HG03469 (cell line): ENCODE measurements at regions not wholly inside any gene's neighbourhood (a gene's known extent, or its start where the extent isn't known, plus 50 kb on each side); places are given as distances from the start of the nearest gene placed in this dataset.

Source experiments
- ATAC-seq: cut with Tn5 transposase; IDR thresholded peaks from one replicate; pipeline ENCODE4 v1.9.1; 2021; ENCODE audit warnings: mild to moderate bottlenecking, moderate library complexity, moderate number of reproducible peaks; ENCODE audit not compliant: unreplicated experiment

DNA sequence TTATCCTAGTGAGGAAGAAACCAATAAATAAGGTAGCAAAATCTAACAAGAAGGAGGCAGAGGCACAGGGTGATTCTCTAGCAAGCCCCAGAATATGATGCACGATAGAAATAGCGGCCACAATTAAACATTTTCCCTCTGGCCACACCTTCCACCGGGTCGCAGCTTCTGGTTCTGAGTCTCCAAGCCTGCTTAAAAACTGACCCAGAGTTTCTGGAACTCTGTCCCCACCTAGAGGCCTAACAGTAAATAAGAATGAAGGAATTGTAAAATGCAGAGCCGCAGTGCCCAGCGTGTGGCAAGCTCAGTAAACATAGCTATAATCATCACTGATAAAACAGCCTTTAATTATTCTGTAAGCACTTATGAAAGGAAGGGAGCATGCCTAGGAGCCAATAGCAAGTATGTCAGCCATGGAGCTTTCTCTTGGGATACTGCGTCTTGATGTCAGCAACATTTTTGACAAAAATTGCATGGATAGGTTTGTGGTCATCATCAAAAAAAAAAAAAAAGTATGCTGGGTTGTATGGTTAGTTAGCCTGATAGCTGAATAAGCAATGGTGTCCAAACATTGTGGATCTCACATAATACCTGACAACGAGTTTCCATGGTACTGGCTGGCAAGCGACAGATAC lies 465.5 kb downstream of the DNAH5 start:
- ATAC-seq: no peak

DNA sequence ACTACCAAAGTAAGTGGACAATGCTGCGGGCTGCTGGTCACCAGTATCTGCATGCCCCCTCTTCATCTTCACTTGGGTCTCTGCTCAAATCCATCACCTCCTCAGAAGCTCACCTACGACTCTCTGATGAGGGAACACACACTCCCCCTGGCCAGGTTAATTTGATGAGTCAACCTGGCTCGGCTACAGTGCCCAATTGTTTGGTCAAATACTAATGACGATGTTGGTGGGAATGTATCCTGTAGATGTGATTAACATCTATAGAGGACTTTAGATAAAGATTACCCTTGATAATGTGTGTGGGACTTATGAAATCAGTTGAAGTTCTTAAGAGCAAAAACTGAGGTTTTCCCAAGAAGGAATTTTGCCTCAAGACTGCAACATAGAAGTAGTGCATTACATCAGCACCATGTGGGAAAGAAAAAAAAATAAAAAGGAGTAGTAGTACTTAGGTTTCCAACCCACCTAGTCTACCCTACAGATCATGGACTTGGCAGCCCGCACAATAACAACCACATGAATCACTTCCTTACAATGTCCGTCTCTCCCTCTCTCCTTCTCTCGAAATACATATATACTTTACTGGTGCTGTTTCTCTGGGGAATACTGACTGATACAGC lies 467.3 kb downstream of the DNAH5 start:
- no peak for ATAC-seq

DNA sequence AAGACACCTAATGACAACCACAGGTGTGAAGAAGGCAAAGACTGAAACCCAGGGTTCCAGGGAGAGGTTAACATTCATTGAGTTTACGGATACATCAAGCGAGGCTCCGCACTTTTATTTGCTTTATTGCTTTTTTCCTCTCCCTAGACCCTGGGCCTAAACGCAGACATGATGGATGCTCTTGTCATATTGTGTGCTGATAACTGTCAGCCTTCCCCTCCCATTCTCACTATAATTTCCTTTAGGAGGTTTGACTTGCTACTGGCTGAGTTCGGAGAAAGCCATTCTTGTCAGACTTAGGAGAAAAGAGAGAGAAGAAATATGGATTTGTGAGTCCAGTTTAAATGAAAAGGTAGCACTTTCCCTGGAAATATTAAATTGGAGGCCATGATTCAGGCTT lies 471.6 kb downstream of the DNAH5 start:
- no peak for ATAC-seq

DNA sequence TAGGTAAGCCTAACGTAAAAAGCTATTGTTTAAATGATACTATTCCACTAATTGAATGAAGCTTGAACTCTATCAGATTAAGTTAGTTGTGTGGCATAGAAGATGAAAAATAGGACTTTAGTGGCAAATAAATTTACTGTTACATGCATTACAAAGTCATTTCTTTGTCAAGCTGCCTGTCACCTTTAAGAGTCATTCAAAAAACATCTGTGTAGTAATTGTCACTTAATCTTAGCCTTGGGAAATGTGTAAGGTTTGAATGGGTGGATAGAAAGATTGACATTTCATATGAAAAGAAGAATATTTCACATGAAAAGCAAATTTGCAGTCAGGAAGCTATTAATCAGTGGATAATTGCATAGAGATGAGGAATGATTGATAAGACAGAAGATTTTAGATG lies 473.5 kb downstream of the DNAH5 start:
- no peak for ATAC-seq

DNA sequence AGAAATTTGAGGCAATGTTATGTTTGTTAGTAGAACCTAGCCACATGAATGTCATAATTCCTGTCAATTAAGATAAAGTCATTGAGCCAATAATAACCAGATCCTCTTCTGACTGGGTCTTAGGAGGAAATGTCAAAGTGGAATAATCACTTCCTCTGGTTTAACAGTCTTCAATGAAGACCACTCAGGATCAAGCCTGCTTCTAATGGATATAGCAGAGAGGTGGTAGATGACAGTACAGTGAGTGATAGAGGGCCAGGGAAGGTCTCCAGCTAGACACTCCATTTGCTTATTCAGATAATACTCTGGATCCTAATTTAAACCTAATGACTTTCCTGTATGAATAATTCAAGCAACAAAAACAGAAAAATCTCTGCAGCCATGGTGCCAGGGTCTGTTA lies 474.2 kb downstream of the DNAH5 start:
- no peak for ATAC-seq

DNA sequence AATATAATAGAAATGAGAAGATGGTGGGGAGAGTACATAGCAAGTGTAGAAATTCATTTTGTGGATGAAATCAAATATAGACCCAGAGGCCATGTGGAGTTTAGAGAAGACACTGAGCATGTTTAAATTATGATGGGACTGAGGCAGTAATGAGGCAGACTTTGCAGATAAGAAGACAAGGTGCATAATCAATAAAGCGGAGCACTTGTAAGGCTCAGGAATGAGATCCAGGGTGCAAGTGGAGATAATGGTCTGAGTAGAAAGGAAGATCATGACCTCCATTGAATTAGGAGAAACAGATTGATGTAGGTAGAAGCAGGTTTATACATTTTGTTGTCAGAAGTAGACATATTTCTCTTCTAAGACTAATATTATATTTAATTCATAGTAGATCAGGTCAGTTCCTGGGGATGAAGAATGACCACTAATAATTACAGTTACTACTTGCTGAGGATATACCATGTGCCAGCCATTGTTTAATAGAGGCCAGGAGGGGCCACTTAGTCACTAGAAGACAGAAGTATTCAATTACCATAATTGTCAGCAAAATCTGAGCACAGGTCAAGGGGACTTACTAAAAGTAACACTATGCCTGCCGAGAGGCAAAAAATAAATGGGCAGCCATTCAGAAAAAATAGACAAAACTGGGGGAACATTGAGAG lies 479.8 kb downstream of the DNAH5 start:
- no peak for ATAC-seq

DNA sequence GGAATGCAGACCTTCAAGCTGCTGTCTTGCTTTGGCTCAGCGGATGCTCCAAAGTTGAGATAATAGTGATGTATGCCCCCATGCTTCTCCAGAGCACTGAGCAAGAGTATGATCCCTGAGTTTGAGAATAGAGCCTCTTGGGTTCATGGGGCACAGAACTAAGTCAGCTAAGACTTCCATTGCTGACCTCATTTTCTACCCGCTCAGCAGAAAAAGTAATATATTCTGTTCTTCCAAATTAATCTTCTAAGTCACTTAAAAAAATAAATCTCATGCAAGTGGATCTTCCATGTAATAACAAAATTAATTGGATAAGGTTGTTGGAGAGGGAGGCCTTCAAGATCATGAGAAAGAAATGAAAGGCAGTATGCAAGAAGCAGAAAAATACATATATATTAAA lies 483.9 kb downstream of the DNAH5 start:
- ATAC-seq: no peak

DNA sequence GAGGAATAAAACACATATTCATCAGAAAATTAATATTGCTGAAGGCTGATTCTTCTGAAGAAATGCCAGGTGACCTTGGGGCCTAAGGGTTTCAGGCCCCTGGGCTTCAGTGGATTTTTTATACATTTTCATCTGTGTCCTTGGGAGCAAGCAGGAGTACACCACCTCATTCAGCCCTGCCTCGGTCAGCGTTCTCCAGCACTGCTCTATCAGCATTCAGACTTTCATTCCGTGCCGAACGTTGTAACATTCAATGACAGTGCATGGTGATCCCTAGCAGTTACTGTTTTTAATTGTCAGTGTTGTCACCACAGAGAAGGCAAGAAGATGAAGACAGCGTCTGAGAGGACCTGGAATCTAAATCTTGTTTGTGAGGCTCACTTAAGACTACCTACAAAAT lies 490.4 kb downstream of the DNAH5 start:
- ATAC-seq: no peak

DNA sequence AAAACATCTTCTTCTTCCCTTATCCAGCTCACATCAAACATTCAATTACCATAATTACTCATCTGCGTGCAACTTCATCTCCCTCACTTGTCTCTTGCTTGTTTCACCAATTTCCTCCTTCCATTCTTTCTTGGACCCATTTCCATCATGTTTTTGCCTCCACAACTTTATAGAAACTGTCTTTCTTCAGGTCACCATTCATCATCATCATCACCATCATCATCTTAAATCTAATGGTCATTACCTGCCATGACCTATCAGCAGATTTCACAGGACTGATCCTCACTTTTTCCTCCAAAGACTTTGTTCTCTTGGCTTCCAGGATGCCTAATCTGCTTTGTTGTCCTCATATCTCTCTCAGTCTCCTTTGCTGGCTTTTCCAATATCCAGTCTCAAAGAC lies 495.6 kb downstream of the DNAH5 start:
- no peak for ATAC-seq

DNA sequence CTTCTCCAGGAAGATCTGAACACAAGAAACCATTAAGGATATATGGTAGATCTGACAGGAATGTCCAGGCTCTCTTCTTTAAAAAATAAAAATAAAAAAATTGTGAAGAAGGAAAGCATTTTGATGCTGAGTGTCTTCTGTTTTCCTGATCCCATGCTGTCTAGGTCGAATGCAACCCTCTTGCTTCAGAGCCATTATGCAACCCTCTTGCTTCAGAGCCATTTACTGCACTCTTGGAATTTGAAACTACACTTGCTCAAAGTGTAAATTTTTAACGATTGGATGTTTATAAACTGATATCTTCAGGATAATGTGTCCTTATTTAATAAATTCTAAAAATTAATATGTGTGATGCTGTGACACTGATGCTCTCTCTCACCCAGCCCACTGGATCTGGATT lies 505.1 kb downstream of the DNAH5 start:
- ATAC-seq: no peak

DNA sequence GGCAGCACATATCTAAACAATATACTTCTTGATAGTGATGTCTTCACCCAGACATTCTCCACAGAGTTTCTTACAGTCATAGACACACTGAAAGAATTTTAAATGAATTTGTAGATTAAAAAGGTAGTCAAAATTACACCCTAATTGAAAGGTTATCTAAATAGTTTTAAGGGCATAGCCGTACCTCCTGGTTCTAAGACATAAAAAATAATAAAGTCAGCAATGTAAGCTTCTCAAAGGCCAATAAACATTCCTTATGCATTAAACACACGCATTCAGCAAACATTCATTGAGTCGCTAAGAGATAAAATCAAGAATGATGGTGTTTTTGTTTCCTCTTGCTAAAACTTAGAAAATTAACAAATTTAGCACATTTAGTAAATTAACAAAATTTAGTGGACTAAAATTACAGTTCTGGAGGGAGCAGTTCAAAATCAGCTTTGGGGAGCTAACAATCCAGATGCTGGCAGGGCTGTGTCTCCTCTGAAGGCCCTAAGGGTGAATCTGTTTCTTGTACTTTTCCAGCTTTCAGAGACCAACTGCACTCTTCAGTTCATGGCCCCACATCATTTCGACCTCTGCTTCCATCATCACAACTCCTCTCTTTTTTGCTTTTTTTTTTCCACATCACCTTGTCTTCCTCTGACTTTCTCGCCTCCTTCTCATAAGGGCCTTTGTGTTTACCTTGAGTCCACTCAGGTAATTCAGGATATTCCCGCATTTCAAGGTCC lies 516.5 kb downstream of the DNAH5 start:
- ATAC-seq: no peak

DNA sequence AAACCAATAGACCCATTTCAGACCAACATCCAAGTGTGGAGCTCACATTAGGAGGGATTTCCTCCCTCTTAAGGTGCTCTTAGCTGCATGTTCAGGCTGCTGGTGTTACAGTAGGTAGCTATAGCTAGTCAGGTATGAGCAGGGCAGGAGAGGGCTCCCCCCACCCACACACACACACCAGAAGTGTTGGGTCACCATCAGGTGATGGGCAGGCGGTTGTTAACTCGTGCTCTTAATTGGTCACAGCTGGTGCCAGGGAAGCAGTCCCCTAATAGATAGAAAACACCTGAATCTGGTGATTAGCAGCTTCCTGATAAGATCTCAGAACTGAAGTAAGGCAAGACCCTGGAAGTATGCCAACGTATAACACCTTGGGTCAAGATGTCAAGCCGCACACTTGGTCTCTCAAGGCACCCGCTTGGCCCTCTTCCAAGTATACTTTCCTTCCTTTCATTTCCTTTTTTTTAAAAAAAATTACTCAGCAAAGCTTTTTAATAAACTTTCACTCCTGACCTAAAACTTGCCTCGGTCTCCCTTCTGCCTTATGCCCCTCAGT lies 532.4 kb downstream of the DNAH5 start:
- no peak for ATAC-seq

DNA sequence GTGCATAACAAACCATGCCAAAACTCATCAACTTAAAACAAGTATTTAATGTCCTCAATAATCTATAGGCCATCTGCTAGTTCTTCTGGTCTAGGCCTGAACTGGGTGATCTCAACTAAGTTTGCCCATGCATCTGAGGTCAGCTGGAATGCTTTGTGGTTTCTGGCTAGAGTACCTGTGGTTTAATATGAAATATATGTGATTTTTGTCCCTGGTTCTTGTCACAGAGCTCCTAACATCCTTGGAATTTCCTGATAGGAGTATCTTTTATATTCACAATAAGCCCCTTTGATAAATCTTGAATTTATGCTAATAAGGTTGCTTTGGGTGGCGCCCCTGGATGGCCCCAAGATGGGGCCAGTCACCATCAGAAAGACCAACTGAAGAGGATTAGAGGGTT lies 535.9 kb downstream of the DNAH5 start:
- ATAC-seq: no peak

DNA sequence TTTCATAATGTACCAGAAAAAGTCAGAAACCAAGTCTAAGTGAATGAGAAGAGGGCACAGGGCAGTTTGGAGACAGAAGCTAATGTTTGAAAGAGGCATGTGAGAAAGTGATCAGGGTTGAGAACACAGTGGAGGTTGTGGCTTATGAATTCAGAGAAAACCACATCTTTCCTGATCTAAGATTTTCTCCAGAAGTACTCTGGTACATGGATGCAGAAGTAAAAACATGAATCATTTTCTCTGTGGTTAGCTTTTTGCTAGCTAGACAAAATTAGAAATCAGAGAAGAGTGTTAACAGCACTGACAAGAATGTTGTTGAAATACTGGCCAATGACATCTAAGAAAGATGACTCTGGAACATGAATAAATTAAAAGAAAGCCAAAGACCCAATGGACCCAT lies 541.1 kb downstream of the DNAH5 start:
- ATAC-seq: no peak

DNA sequence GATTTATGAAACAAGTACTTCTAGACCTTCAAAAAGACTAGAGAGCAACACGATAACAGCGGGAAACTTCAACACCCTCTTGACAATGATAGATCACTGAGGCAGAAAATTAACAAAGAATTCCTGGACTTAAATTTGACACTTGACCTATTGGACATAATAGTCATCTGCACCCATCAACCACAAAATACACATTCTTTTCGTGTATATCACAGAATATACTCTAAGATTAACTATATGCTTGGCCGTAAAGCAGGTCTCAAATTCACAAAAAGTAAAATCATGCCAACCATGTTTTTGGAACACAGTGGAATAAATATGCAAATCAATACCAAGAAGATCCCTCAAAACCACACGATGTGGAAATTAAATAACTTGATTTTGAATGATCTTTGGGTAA lies 559.4 kb downstream of the DNAH5 start:
- ATAC-seq: no peak

DNA sequence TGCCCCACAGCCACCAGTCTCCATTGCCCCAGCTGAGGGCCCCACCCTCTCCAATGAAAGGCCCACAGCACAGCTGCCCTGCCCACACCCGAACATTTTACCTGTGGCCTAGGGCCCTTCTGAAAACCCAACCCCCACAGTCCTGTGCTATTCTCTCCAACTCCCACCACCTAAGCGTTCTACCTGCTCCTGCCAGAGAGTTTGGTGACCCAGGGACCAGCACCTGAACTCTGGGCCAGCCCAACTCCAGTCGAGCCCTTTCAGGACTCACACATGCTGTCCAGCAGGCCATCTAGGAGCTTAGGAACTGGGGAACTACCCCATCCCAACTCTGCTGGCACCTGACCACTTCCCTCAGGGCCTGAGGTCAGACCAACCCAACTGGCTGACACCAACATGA lies 562.3 kb downstream of the DNAH5 start:
- ATAC-seq: no peak

DNA sequence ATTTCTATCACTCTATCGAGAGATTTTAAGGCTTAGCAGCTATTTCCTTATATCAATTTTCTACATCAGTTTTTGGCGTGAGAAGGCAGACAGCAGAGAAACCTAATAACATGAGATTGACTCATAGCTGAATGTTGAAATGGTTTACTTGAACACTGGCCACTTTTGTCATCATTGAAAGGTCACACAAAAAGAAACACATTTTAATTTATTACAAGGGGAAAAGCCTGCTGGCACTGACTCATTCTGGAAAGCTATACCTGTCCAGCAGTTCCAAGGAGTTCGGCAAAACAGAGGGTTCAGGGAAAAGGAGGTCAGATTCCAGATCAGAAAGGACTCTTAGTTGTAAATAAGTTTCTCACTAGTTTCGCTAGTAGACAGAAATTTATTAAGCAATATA lies 566.4 kb downstream of the DNAH5 start:
- no peak for ATAC-seq

DNA sequence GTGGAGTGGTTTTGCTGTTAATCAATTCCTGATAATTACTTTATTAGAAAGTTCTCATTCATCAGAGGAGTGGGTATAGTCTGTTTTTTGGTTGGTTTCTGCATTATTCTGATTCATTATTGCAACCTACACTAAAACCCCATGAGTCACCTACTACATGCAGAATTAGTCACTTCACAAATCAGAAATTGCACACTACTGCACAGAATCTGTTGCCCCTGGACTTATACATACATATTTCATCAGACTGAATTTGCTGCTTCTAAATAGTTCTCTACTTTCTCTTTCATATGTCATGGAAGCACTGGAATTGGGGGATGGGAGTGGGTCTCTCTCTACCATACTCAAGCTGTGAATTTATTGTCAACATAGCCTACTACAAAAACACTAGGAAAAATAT lies 585.1 kb downstream of the DNAH5 start:
- ATAC-seq: no peak

DNA sequence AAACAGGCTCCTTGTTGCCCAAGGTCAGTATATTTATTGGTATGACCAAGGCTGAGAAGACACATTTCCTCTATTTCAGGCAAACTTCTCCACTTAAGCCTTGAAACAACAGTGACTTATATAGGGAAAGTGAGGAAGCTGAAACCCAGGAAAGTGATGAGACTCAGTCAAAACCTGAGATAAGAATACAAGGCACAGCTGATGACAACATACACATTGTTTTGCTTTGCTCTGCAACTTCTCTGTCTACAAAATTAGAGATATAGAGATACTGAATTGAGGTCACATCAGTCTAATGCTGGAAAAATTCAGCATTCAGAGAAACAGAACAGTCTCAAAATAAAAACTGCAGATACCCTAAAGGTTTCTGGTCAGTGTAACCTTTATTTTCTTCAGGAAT lies 586.1 kb downstream of the DNAH5 start:
- no peak for ATAC-seq

DNA sequence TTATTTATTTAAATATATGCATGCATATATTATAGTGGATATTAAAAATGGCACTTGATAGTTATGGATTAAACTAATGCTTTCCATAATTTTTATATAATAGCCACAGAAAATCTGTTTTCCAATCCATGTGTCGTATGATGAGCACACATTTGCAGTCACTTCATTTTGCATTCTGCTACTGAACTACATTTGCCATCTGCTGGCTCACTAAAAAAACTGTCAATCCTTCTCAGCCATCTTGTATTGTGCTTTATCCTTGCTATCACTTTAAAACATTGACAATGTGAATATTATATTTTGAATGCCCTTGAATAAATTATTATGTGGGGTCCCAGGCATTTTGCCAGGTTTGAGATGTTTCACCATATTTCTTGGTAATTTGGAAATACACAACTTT lies 586.6 kb downstream of the DNAH5 start:
- ATAC-seq: no peak

DNA sequence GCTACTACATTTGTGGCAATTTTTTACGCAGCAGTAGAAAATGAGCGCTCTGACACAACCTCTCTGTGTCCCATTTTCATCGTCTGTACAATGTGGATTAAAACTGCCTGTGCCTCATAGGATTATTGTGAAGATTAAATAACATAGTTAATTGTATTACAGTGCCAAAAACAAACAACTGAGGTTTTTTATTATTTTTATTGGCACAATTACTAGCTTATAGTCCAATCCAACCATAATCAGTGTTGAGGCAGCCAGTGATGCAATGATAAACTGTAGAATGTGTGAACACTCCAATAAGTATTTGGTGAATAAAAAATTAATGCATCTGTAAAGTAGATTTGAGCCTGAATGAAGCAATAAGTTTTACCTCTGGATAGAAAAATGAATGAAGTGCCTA lies 588.3 kb downstream of the DNAH5 start:
- ATAC-seq: no peak

DNA sequence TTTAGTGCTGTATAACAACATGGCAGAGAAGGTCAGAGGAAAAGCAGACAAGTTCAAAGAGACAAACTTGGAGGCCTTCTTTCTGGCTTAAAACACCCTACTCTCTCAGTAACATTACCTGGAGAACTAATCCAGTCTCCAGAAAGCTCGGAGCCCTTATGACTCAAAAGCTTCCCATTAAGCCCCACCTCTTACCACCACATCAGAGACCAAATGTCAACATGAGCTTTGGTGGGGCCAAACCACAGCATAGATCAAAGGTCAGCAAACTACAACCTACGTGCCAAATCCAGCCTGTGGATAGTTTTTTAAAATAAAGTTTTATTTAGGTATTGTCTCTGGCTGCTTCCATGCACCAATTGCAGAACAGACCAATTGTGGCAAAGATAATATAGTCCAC lies 589.9 kb downstream of the DNAH5 start:
- no peak for ATAC-seq
